ENCODE measurements at regions not wholly inside any gene's neighbourhood (a gene's known extent, or its start where the extent isn't known, plus 50 kb on each side); places are given as distances from the start of the nearest gene placed in this dataset.

- TF ChIP-seq CTCF (IDR thresholded peaks at IDR 0.05; ENCODE audit: low read length) (no peak), EZH2 (IDR thresholded peaks at IDR 0.05; ENCODE audit: borderline replicate concordance, low read length) (no peak)
Measured at GRCh38 chr11:79864882-79865281, 424.1 kb upstream of the TENM4 start.

All from OCI-LY1 (cell line).